Bronchial epithelial cell (primary cell): ENCODE measurements at regions not wholly inside any gene's neighbourhood (a gene's known extent, or its start where the extent isn't known, plus 50 kb on each side); places are given as distances from the start of the nearest gene placed in this dataset.
"Not testable (repeated sequence)": the region's sequence is repeated elsewhere in the genome, so short reads cannot be mapped to it uniquely, and the experiment has no call there.

ENCODE experiments used
- DNase-seq: peaks from one replicate; pipeline ENCODE4 v3.0.0-alpha.2; 2010; ENCODE audit warnings: low read depth
- FAIRE-seq: peaks from 2 replicates; lab custom pipeline; 2011; peaks lifted over from hg19 to GRCh38; lab: Jason Lieb, UNC
- H3K27me3 ChIP-seq: 2 replicates; pipeline ENCODE4 v1.5.1; 2011; ENCODE audit warnings: low read length; ENCODE audit not compliant: control insufficient read depth, insufficient read depth
- H3K36me3 ChIP-seq: 2 replicates; pipeline ENCODE4 v1.5.1; 2011; ENCODE audit warnings: low read length; ENCODE audit not compliant: control insufficient read depth, insufficient read depth
- H3K4me3 ChIP-seq: 2 replicates; pipeline ENCODE4 v1.5.1; 2011; ENCODE audit warnings: mild to moderate bottlenecking, low read depth, low read length, control low read depth
- CTCF ChIP-seq: IDR thresholded peaks from 2 replicates; pipeline ENCODE4 v1.5.1; 2011; ENCODE audit warnings: mild to moderate bottlenecking, moderate library complexity, low read length, control low read depth, inconsistent platforms; ENCODE audit not compliant: insufficient read depth, severe bottlenecking

- FAIRE-seq: no peak
- Histone ChIP-seq H3K27me3 (no peaks in the 10 kb centered on the region), H3K4me3 (no peak overlapping the region), H3K36me3 (no peaks in the 10 kb centered on the region)
- no peak for TF ChIP-seq CTCF
- DNase-seq: no peak
These were observed 197.8 kb downstream of the MEMO1 start for GRCh38 chr2:31813016-31813415.

- DNase-seq (peak; percentile 33), FAIRE-seq (peak; percentile 82)
- no peak for TF ChIP-seq CTCF
- no peaks in the 10 kb centered on the region for H3K36me3 ChIP-seq
- H3K27me3 ChIP-seq: no peaks in the 10 kb centered on the region
- H3K4me3 ChIP-seq: no peak overlapping the region
These were observed 198.6 kb downstream of the MEMO1 start for GRCh38 chr2:31812051-31812798.

- Histone ChIP-seq H3K4me3 (no peak overlapping the region), H3K27me3 (no peaks in the 10 kb centered on the region), H3K36me3 (no peaks in the 10 kb centered on the region)
- no peak for FAIRE-seq
- no peak for TF ChIP-seq CTCF
- no peak for DNase-seq
These were observed 199.3 kb downstream of the MEMO1 start for GRCh38 chr2:31811482-31811881.

GRCh38 chr2:31810200-31810917 lies 200.4 kb downstream of the MEMO1 start:
- Histone ChIP-seq H3K36me3 (no peaks in the 10 kb centered on the region), H3K4me3 (no peak overlapping the region), H3K27me3 (no peaks in the 10 kb centered on the region)
- DNase-seq: no peak
- no peak for FAIRE-seq
- TF ChIP-seq CTCF: no peak

GRCh38 chr2:31805688-31806087 lies 205.1 kb downstream of the MEMO1 start:
- FAIRE-seq (peak; percentile 70), DNase-seq (no peak)
- Histone ChIP-seq H3K4me3 (no peak overlapping the region), H3K27me3 (no peaks in the 10 kb centered on the region), H3K36me3 (no peaks in the 10 kb centered on the region)
- no peak for TF ChIP-seq CTCF

GRCh38 chr2:31803481-31804153 lies 207.2 kb downstream of the MEMO1 start:
- FAIRE-seq, DNase-seq, H3K4me3 ChIP-seq, H3K36me3 ChIP-seq, H3K27me3 ChIP-seq: not testable (repeated sequence)
